A549 (cell line): ENCODE measurements at regions not wholly inside any gene's neighbourhood (a gene's known extent, or its start where the extent isn't known, plus 50 kb on each side); places are given as distances from the start of the nearest gene placed in this dataset.

Experiments
- FOSB ChIP-seq: fragments of 250-450 bp; sonication (Bioruptor Pico); IDR thresholded peaks from 2 replicates; pipeline ENCODE4 v1.5.0; 2020; ENCODE audit warnings: mild to moderate bottlenecking, moderate library complexity
- JUN ChIP-seq, 2 experiments: fragments of >200 bp; sonication (Bioruptor Twin); formaldehyde crosslinking; IDR thresholded peaks; 2 replicates in 1 of 2; 3 replicates in 1 of 2; pipeline ENCODE4 v1.6.1; 2016 to 2017
- KDM1A ChIP-seq: fragments of 200-600 bp; sonication (generic); IDR thresholded peaks from 2 replicates; pipeline ENCODE4 v1.6.1; 2016; ENCODE audit warnings: low read depth, mild to moderate bottlenecking
- POLR2A ChIP-seq: IDR thresholded peaks from 2 replicates; pipeline ENCODE4 v1.6.1; 2012; ENCODE audit warnings: mild to moderate bottlenecking, low read length
- RCOR1 ChIP-seq: fragments of 150-350 bp; IDR thresholded peaks from 2 replicates; pipeline ENCODE4 v1.6.1; 2014; ENCODE audit warnings: antibody characterized with exemption, low read length, low read depth
- RFX5 ChIP-seq: fragments of 450-650 bp; IDR thresholded peaks from 2 replicates; pipeline ENCODE4 v1.7.1; 2014; ENCODE audit warnings: antibody characterized with exemption, mild to moderate bottlenecking, moderate library complexity
- TF ChIP-seq, protein P1 (sequence below): fragments of >200 bp; sonication (Bioruptor Twin); formaldehyde crosslinking; IDR thresholded peaks from 3 replicates; pipeline ENCODE4 v1.5.1; 2016
- TF ChIP-seq, protein P2 (sequence below): fragments of 150-350 bp; IDR thresholded peaks from 2 replicates; pipeline ENCODE4 v1.6.1; 2014; ENCODE audit warnings: low read depth, mild to moderate bottlenecking, low read length
- TF ChIP-seq, protein P3 (sequence below): fragments of >200 bp; sonication (Bioruptor Twin); formaldehyde crosslinking; IDR thresholded peaks from 2 replicates; pipeline ENCODE4 v1.6.1; 2016

DNA sequence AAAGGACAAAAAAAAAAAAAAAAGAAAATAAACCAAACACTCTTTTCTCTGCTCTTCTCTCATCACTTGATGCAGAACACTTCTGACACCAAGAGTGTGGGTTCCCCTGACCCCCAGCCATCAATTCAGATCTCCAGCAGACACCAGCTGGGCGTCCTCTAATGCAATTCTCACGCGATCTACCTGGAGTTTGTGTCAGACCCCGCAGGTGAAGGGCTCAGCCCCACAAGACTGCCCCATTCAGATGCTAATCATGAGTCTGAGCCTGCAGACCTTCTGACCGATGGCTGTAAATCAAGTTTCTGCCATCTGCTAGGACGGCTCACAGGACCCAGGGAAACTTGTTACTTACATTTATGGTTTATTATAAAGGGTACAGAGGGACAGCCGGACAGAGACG is 133.6 kb upstream of the C1orf174 start:
- TF ChIP-seq, protein P1, sequence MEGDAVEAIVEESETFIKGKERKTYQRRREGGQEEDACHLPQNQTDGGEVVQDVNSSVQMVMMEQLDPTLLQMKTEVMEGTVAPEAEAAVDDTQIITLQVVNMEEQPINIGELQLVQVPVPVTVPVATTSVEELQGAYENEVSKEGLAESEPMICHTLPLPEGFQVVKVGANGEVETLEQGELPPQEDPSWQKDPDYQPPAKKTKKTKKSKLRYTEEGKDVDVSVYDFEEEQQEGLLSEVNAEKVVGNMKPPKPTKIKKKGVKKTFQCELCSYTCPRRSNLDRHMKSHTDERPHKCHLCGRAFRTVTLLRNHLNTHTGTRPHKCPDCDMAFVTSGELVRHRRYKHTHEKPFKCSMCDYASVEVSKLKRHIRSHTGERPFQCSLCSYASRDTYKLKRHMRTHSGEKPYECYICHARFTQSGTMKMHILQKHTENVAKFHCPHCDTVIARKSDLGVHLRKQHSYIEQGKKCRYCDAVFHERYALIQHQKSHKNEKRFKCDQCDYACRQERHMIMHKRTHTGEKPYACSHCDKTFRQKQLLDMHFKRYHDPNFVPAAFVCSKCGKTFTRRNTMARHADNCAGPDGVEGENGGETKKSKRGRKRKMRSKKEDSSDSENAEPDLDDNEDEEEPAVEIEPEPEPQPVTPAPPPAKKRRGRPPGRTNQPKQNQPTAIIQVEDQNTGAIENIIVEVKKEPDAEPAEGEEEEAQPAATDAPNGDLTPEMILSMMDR, result no peak
- TF ChIP-seq JUN (IDR thresholded peaks at IDR 0.05) (no peak), POLR2A (no peak), KDM1A (no peak), RFX5 (no peak), RCOR1 (no peak), FOSB (no peak)
- TF ChIP-seq, protein P2, sequence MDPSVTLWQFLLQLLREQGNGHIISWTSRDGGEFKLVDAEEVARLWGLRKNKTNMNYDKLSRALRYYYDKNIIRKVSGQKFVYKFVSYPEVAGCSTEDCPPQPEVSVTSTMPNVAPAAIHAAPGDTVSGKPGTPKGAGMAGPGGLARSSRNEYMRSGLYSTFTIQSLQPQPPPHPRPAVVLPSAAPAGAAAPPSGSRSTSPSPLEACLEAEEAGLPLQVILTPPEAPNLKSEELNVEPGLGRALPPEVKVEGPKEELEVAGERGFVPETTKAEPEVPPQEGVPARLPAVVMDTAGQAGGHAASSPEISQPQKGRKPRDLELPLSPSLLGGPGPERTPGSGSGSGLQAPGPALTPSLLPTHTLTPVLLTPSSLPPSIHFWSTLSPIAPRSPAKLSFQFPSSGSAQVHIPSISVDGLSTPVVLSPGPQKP, result no peak
- TF ChIP-seq, protein P3, sequence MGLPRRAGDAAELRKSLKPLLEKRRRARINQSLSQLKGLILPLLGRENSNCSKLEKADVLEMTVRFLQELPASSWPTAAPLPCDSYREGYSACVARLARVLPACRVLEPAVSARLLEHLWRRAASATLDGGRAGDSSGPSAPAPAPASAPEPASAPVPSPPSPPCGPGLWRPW, result no peak
